GM19372 (cell line): ENCODE measurements at regions not wholly inside any gene's neighbourhood (a gene's known extent, or its start where the extent isn't known, plus 50 kb on each side); places are given as distances from the start of the nearest gene placed in this dataset.
"Not testable (repeated sequence)": the region's sequence is repeated elsewhere in the genome, so short reads cannot be mapped to it uniquely, and the experiment has no call there.

Experiments
- ATAC-seq: cut with Tn5 transposase; IDR thresholded peaks from one replicate; pipeline ENCODE4 v1.9.1; 2021; ENCODE audit warnings: mild to moderate bottlenecking, low read depth, moderate library complexity; ENCODE audit not compliant: unreplicated experiment

DNA sequence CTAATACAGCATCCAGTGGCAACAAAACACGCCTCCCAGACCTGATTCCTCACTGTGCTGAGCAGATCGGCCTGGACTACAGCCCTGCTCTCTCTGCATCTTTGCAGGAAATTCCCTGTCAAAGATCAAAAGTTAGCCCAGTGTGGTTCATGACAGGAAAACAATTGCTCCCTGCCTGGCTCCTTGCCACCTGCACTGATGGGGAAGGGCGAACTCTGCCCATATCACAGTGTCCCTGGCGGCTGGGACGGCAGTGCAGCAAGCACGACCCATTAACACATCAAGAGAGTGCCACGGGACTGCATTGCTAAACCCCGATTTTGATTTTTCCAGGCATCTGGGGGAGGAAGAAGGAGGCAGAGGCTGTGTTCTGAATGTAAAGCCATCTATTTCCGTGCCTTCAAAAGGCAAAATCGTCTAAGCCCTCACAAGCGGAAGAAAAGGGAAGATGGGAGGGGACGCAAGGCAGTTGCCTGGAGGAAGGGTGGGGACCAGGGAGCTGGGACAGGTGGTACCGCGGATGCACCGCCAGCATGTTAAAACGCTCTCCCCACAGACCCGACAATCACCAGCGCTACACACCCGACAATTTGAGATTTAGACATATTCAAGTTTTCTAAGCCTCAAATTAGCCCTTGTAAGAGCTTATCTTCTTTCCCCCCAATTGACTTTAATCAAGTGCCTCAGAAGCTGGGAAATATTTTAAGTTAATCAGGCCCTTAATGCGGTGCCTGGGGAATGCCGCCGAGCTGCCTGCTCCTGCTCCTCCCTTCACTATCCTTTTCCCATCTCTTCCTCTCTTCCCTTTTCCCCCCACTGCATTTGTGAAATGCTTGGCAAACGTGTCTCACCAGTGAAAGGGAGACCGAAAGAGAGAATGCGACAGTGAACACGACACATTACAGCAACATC is 238.8 kb upstream of the CDH5 start:
- ATAC-seq = no peak

DNA sequence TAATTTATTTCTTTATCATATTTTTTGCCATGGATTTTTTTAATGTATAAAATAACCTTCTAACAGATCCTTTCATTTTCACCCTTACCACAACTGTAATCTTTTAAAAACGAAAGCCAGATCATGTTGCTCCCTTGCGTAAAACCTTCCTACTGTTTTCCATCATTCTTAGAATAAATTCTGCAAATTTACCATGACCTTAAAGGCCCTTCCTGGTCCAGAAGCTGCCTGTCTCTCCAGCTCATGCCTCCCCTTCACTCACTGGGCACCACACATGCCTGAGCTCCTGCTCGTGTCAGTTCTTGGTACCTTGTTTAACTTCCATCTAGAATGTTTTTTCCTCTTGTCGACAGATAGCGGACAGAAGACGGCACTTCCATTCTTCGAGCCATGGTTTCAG is 245.0 kb upstream of the CDH5 start:
- ATAC-seq = no peak

DNA sequence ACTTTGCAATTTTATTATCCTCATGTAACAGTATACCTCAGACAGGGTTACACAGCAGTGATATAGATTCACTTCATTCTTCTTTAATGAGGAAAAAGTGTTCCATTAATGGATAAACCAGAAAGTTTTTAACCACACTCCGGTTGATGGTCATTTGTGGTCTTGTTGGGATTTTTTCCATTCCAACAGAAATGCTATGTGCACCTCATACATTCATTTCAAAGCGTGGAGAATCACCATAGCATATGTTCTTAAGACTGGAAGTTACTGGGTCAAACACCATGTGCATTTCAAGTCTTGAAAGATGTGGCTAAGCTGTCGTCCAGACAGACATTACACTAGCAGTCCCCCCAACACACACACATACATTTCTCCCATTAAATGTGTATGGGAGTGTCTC is 245.8 kb upstream of the CDH5 start:
- no peak for ATAC-seq

GRCh38 chr16:66116163-66117002 is 250.1 kb upstream of the CDH5 start:
- ATAC-seq = no peak

DNA sequence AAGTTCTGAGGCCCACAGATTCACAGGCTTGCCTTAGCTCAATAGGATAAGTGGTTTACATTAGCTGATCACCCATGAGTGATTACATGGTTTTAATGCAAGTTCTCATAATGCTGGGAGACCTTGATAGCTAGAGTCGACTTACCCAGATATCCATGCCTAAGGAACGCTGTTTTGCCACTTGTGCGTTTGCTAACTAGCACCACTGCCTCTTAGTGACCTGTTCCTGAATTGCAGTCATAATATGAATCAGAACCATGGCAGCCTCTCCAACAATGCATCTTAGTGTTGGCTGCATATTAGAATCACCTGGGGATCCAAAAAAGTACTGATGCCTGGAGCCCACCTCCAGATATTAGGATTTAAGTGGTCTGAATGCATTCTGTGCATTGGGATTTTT is 251.1 kb upstream of the CDH5 start:
- no peak for ATAC-seq

DNA sequence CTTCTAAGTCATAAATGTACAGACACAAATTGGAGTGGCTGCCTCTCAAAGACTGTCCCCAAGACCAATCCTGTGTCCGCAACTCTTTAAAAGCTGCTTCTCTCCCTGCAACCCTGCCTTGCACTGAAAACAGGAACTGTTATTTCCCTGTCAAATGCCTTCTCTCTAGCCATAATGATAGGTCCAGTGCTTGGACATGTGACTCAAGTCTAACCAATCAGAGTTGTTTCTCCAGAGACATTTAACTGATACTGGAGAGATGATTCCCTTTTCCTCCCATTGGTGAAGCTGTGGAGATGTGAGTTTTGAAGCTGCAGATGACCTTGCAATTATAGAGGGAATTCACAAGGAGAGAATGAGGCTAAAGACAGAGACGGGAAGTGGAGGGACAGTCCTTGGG is 253.3 kb upstream of the CDH5 start:
- ATAC-seq = no peak

GRCh38 chr16:66109677-66110076 is 256.8 kb upstream of the CDH5 start:
- ATAC-seq = no peak

DNA sequence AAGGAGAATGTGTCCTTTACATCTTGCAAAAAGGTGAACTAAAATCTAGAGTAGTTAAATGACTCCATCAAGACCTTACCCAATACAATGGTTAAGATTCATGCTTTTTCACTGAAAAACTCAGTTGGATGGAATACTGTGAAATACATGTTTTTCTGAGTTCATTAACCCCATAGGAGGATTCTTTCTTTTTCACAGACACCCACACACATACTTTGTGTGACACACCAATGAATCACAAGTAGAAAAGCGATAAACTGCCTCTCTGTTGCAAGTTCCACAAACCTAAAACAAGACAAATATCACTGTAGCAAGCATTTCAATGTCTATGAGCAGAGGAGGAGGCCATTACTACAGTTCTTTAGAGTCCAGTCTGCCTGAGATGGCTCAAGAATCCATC is 258.8 kb upstream of the CDH5 start:
- ATAC-seq = no peak

DNA sequence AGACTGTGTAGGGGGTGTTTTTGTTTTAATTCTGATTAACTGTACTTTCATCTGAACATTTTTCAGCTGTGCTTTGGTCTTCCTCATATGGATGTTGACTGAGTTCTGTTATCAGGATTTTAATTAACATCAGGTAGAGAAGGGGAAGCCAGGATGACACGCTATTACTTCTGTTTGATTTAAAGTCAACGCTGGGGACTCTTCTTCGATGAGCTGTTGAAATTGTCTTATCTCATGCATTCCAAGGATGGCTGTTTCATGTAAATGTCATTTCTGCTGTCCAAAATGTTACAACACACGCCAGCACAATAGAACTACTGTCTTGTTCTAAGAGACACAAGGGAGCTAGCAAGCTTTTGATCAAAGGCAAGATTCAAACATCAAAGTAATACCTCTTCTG is 263.3 kb upstream of the CDH5 start:
- no peak for ATAC-seq

DNA sequence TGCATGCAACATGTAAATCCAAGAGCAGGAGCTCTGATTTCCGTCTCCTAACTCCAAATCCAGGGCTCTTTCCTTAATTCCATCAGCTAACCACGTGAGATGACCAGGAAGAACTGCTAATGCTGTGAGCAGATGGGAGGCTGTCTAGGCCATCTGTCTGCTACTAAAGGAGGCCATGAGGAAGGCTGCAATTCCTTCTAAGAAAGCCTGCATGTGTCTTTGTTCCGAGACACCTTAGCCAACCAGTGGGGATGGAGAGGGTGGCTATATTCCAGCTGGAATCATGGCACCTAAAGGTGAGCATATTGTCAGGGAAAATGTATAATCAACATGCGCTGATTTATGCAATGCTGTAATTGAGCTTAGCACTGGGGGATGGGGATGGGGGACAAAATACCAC is 267.2 kb upstream of the CDH5 start:
- no peak for ATAC-seq

- no peak for ATAC-seq
Measured at GRCh38 chr16:66097751-66098150, 268.7 kb upstream of the CDH5 start.

- no peak for ATAC-seq
Measured at GRCh38 chr16:66095676-66096075, 270.8 kb upstream of the CDH5 start.

DNA sequence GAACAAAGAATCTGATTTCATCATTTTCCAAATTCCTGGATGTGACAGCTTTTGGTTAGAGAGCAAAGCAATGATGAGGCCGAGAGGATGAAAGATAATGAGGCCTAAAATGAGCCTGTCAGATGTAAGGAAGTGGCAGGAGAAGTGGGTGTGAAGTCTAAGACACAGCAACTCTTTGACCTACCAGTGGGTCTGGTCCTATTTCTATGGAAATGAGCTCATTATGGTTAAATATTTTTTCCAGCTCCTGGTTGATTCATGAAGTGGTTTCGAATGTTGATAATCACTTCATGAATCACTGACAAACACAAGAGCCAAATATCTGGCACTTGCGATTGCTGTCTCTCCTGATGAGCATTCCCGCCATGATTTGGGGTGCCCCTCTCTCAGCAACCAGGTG is 273.3 kb upstream of the CDH5 start:
- no peak for ATAC-seq

DNA sequence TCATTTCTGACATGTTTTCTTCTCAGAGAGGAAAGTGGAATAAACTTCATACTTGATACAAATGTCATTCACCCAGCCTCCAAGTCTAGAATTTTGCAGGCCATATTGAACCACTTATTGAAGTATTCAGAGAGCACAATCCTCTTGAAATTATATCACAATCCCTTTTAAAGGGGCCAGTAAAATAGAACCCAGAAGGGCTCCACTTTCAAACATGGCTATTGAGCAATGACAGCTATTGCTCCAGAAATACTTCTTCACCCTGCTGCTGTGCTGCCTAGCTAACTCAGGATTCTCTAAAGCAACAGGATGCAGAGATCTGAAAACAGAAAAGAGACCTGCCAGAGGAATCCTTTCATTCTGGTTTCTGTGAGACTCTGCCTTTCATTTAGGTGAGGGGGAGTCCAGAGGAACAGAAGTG is 275.0 kb upstream of the CDH5 start:
- ATAC-seq = no peak

DNA sequence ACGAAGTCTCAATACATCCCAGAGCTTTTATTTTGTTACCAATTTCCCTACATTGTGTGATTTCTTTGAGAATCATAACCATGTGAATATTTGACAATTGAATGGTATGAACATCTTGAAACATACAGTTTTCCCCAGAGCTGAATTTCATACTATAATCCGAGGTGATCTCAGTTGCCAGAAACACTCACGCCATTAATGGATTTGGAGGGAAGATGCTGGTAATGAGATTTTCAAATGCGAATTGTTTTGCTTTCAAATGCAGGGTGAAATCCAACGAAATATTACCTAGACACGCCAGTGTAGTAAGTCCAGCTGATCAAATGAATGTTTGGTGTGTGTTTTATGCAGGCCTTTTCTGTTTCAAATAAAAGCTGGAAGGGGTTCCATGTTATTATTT is 277.8 kb upstream of the CDH5 start:
- ATAC-seq = no peak

- no peak for ATAC-seq
Measured at GRCh38 chr16:66087308-66087707, 279.2 kb upstream of the CDH5 start.

DNA sequence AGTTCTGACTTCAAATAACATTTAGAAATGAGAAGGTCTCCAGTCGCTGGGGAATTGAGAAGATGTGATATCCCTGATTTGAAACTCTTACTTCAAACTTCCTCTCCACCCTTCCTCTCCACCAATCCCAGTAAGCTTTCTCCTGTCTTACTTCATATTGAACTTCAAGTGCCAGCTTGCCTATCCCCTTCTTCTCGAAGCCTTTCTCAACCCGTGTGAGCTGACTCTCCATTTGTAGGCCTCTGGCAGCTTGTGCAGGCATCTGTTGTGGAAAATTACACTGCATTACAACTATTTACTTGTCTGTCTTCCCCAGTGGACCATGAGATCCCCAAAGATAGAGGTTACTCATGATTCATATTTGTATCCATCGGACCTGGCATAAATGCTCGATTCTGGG is 280.8 kb upstream of the CDH5 start:
- no peak for ATAC-seq

GRCh38 chr16:66084731-66085130 is 281.8 kb upstream of the CDH5 start:
- ATAC-seq = not testable (repeated sequence)

DNA sequence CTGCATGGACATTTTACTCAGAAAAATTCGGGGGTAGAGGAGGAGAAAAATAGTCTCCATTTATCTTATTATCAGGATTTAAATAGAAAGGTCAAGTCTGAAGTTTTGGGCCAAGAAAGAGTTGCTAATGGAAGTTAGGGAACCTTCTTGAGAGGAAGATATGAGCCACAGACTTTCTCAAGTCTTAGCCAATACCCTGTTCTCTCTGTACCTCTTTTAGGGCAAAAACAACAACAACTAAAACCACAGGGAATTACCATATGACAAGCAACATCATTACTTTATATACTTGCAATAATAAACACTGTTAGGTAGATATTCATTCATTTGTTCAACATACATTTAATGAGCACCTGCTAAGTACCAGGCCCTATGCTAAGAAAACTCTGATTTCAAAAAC is 282.2 kb upstream of the CDH5 start:
- no peak for ATAC-seq

GRCh38 chr16:66083171-66083570 is 283.3 kb upstream of the CDH5 start:
- ATAC-seq = no peak

DNA sequence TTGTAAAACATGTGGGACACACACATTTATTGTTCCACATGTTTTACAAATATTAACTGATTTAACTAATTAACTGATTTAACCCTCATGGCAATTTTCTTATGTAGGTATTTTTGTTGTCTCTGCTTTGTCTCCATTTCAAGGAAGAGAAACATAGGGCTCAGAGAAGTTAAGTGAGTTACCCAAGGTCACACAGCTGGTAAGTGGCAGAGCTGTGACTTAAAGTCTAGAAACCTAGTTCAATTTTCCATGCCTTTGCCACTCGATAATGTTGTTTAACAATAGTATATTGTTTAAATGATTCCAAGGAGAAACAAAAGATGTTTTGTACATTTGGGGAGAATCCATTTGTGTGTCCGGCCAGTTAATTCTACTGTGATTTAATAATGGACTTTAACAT is 284.1 kb upstream of the CDH5 start:
- ATAC-seq = no peak
